ENCODE measurements at regions not wholly inside any gene's neighbourhood (a gene's known extent, or its start where the extent isn't known, plus 50 kb on each side); places are given as distances from the start of the nearest gene placed in this dataset.

DNA sequence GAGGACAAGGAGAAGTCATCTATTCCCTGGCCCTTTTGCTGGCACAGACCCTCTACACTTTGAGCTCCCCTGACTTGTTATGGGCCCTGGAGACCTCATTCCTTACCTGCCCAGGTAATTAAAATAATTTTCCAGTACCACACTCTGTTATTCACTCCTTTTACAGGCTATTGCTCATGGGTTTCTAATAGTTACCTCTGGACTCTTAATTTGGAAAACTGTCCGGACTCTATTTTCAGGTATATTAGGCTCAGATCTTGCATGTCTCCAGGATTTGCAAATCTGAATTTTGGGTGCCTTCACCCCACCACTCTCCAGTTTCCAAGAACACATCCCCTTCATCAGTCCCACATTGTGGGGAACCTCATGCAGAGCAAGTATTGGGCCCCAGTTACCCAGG lies 186.8 kb upstream of the SESN3 start:
- no peaks in the 10 kb centered on the region for H3K9me3 ChIP-seq
- no peak overlapping the region for H3K27ac ChIP-seq
- TF ChIP-seq POLR2AphosphoS5 (IDR thresholded peaks at IDR 0.05): no peak
- TF ChIP-seq, protein P1, sequence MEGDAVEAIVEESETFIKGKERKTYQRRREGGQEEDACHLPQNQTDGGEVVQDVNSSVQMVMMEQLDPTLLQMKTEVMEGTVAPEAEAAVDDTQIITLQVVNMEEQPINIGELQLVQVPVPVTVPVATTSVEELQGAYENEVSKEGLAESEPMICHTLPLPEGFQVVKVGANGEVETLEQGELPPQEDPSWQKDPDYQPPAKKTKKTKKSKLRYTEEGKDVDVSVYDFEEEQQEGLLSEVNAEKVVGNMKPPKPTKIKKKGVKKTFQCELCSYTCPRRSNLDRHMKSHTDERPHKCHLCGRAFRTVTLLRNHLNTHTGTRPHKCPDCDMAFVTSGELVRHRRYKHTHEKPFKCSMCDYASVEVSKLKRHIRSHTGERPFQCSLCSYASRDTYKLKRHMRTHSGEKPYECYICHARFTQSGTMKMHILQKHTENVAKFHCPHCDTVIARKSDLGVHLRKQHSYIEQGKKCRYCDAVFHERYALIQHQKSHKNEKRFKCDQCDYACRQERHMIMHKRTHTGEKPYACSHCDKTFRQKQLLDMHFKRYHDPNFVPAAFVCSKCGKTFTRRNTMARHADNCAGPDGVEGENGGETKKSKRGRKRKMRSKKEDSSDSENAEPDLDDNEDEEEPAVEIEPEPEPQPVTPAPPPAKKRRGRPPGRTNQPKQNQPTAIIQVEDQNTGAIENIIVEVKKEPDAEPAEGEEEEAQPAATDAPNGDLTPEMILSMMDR (IDR thresholded peaks at IDR 0.05): no peak
- TF ChIP-seq EP300 (IDR thresholded peaks at IDR 0.05): no peak
- TF ChIP-seq POLR2A (IDR thresholded peaks at IDR 0.05): no peak
- no peak for DNase-seq (ENCODE audit: low spot score in 2 of 2)
- H3K4me3 ChIP-seq: no peak overlapping the region
- H3K36me3 ChIP-seq: no peaks in the 10 kb centered on the region
- H3K4me1 ChIP-seq: peaks cover 4% of the 10 kb centered on the region
- WGBS: 94% methylated on average over 1 of the region's 1 CpG
- H3K27me3 ChIP-seq: no peaks in the 10 kb centered on the region

DNA sequence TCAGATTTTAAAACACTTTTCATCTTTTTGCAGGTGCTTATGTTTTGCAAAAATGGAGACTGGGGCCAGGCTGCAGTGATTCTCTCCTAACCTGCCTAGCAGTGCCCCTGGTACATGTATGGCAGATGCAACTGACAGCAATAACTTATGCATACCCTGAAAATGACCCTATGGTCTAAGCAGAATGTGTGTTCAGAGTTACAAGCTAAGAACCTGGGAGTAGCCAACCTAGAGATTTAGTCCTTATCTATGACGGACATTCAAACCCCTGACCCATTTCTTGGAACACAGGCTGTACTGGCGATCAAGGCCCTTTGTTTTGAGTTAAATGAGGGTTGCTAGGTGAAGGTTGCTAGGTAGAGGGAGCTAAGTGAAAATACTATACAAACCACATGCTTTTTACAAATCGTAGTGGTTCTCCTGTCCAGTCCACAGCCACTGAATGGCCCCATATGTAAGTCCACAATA lies 184.9 kb upstream of the SESN3 start:
- WGBS: 73% methylated on average over 3 of the region's 3 CpGs
- TF ChIP-seq POLR2A (IDR thresholded peaks at IDR 0.05): no peak
- TF ChIP-seq, protein P1 (IDR thresholded peaks at IDR 0.05): no peak
- TF ChIP-seq EP300 (IDR thresholded peaks at IDR 0.05): no peak
- TF ChIP-seq POLR2AphosphoS5 (IDR thresholded peaks at IDR 0.05): no peak
- H3K9me3 ChIP-seq: no peaks in the 10 kb centered on the region
- DNase-seq (ENCODE audit: low spot score in 2 of 2): no peak
- peaks cover 4% of the 10 kb centered on the region for H3K4me1 ChIP-seq
- no peaks in the 10 kb centered on the region for H3K36me3 ChIP-seq
- H3K4me3 ChIP-seq: no peak overlapping the region
- no peaks in the 10 kb centered on the region for H3K27me3 ChIP-seq
- H3K27ac ChIP-seq: no peak overlapping the region

DNA sequence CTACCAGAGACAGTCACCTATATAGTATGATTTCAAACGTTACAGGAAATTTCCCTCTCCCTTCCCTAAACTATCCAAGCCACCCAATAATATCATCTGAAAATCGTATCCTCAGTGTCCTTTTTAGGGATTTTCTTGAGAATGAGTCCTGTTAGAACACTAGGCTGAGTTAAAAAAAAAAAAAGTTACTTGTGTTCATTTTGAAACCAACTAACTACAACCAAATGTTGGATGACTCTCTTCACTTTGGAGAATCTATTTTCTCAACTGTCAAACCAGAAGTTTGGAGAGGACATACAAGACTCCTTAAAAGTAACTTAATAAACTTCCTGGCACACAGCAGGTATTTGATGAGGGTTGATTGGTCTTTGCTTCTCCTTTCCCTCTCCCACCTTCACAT lies 183.2 kb upstream of the SESN3 start:
- H3K36me3 ChIP-seq: no peaks in the 10 kb centered on the region
- no peak overlapping the region for H3K4me3 ChIP-seq
- H3K27me3 ChIP-seq: no peaks in the 10 kb centered on the region
- no peaks in the 10 kb centered on the region for H3K9me3 ChIP-seq
- peaks cover 4% of the 10 kb centered on the region for H3K4me1 ChIP-seq
- DNase-seq (ENCODE audit: low spot score in 2 of 2): no peak
- TF ChIP-seq POLR2A (IDR thresholded peaks at IDR 0.05) (no peak), EP300 (IDR thresholded peaks at IDR 0.05) (no peak), POLR2AphosphoS5 (IDR thresholded peaks at IDR 0.05) (no peak)
- TF ChIP-seq, protein P1 (IDR thresholded peaks at IDR 0.05): no peak
- WGBS: 56% methylated on average over 2 of the region's 2 CpGs
- peak overlapping the region; percentile 18 for H3K27ac ChIP-seq

DNA sequence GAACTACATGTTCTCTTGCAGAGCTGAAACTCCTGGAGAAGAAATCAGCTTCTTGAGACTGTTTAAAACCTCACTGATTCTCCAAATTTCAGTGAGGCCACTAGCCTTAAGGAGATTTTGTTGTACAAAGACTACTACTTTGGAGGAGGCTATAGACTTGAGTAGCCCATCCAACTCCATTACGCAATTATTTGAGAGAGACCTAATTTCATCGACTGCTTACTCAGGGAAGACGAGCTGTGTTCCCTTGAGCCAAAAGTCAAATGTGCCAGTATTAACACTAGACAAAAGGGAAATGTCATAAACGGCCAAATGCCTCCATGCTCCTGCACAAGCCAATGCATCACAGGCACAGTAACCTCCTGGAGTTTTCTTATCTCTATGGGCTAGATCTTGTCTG lies 182.8 kb upstream of the SESN3 start:
- peak overlapping the region; percentile 18 for H3K27ac ChIP-seq
- no peak for DNase-seq (ENCODE audit: low spot score in 2 of 2)
- no peak overlapping the region for H3K4me3 ChIP-seq
- H3K36me3 ChIP-seq: no peaks in the 10 kb centered on the region
- H3K4me1 ChIP-seq: peaks cover 4% of the 10 kb centered on the region
- TF ChIP-seq, protein P1 (IDR thresholded peaks at IDR 0.05): no peak
- TF ChIP-seq POLR2AphosphoS5 (IDR thresholded peaks at IDR 0.05): no peak
- no peak for TF ChIP-seq EP300 (IDR thresholded peaks at IDR 0.05)
- no peak for TF ChIP-seq POLR2A (IDR thresholded peaks at IDR 0.05)
- H3K9me3 ChIP-seq: no peaks in the 10 kb centered on the region
- H3K27me3 ChIP-seq: no peaks in the 10 kb centered on the region
- 42% methylated on average over 4 of the region's 4 CpGs for WGBS

DNA sequence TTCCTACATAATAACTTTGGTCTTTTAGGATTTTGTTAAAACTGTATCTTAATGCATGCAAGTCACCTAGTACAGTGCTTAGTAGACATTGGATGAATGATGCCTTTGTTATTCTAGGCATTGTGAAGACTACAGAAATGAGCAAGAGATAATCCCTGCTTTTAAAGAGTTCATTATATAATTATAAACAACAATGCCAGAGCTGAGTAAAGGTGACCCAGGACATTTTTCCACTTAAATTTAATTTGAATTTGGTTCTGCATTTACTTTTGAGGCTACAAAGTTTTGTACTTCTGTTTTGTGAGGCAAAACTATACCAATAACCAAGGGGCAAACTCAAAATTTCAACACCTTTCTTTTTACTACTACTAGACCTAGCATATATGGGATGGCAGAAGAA lies 182.0 kb upstream of the SESN3 start:
- Histone ChIP-seq H3K4me1 (peaks cover 4% of the 10 kb centered on the region), H3K4me3 (no peak overlapping the region), H3K27me3 (no peaks in the 10 kb centered on the region), H3K27ac (no peak overlapping the region), H3K36me3 (no peaks in the 10 kb centered on the region), H3K9me3 (no peaks in the 10 kb centered on the region)
- TF ChIP-seq, protein P1 (IDR thresholded peaks at IDR 0.05): no peak
- TF ChIP-seq POLR2AphosphoS5 (IDR thresholded peaks at IDR 0.05) (no peak), EP300 (IDR thresholded peaks at IDR 0.05) (no peak), POLR2A (IDR thresholded peaks at IDR 0.05) (no peak)
- no peak for DNase-seq (ENCODE audit: low spot score in 2 of 2)
